Prostate gland (tissue), 2 donors: ENCODE measurements at regions not wholly inside any gene's neighbourhood (a gene's known extent, or its start where the extent isn't known, plus 50 kb on each side); places are given as distances from the start of the nearest gene placed in this dataset.

ENCODE experiments used
- DNase-seq: peaks from one replicate; pipeline ENCODE4 v3.0.0-alpha.2; 2019; ENCODE audit warnings: low spot score
- H3K27ac ChIP-seq, 2 donors: fragments of 200-600 bp; sonication (generic); 2 replicates each; pipeline ENCODE4 v1.5.1; 2017 to 2019
- H3K27me3 ChIP-seq: fragments of 200-600 bp; sonication (generic); replicated peaks from 2 replicates; pipeline ENCODE4 v1.5.1; 2019; ENCODE audit not compliant: insufficient read depth
- H3K36me3 ChIP-seq, 2 donors: fragments of 200-600 bp; sonication (generic); 1 replicate in 1 of 2; 2 replicates in 1 of 2; pipeline versions ENCODE4 v1.5.1 to v1.8.1; 2017 to 2019
- H3K4me1 ChIP-seq: fragments of 200-600 bp; sonication (generic); replicated peaks from 2 replicates; pipeline ENCODE4 v1.5.1; 2019
- H3K4me3 ChIP-seq, 2 donors: fragments of 200-600 bp; sonication (generic); 2 replicates each; pipeline ENCODE4 v1.5.1; 2017 to 2019
- H3K9me3 ChIP-seq: fragments of 200-600 bp; sonication (generic); 2 replicates; pipeline ENCODE4 v1.5.1; 2017
- CTCF ChIP-seq, 4 experiments: fragments of 200-600 bp in 2 of 4; fragments of 450-650 bp in 2 of 4; sonication (generic) in 2 of 4; IDR thresholded peaks; 1 replicate in 3 of 4; 2 replicates in 1 of 4; pipeline ENCODE4 v1.5.1; 2016 to 2019; ENCODE audit warnings: antibody characterized with exemption in 4 of 4, mild to moderate bottlenecking in 2 of 4, moderate library complexity in 2 of 4
- POLR2A ChIP-seq: fragments of 450-650 bp; IDR thresholded peaks from one replicate; pipeline ENCODE4 v1.6.1; 2016; ENCODE audit warnings: antibody characterized with exemption, mild to moderate bottlenecking
- POLR2AphosphoS5 ChIP-seq: sonication (generic); formaldehyde crosslinking; IDR thresholded peaks from one replicate; pipeline ENCODE4 v1.6.1; 2017; ENCODE audit warnings: antibody characterized with exemption
- WGBS: methylation state at CpG from one replicate; pipeline ENCODE4 v1.1.5; 2018; 5-methylcytosine and 5-hydroxymethylcytosine counted together
- intact Hi-C: fragments of 100-400 bp; cut with DNase I; formaldehyde crosslinking; loops from one replicate; pipeline ENCODE4 v1.14.2; 2022

- intact Hi-C loops = no loop called here
- no peak for DNase-seq
- no peaks in the 10 kb centered on the region for H3K4me1 ChIP-seq
- no peaks in the 10 kb centered on the region for H3K36me3 ChIP-seq
- H3K9me3 ChIP-seq = no peaks in the 10 kb centered on the region
- H3K4me3 ChIP-seq = no peak overlapping the region
- no peak for TF ChIP-seq POLR2A
- TF ChIP-seq CTCF (IDR thresholded peaks at IDR 0.05) = no peak
- TF ChIP-seq POLR2AphosphoS5 = no peak
- no peak overlapping the region for H3K27ac ChIP-seq
- no peaks in the 10 kb centered on the region for H3K27me3 ChIP-seq
- WGBS = 42% methylated on average over 2 of the region's 2 CpGs
These were observed 294.3 kb downstream of the KCNJ3 start for GRCh38 chr2:154992826-154993225.

GRCh38 chr2:154978710-154979109 lies 280.2 kb downstream of the KCNJ3 start:
- DNase-seq = no peak
- Histone ChIP-seq H3K9me3 (no peaks in the 10 kb centered on the region), H3K4me3 (no peak overlapping the region), H3K27me3 (no peaks in the 10 kb centered on the region), H3K4me1 (no peaks in the 10 kb centered on the region), H3K36me3 (no peaks in the 10 kb centered on the region), H3K27ac (no peak overlapping the region)
- intact Hi-C loops = no loop called here
- TF ChIP-seq POLR2AphosphoS5 = no peak
- TF ChIP-seq POLR2A = no peak
- TF ChIP-seq CTCF (IDR thresholded peaks at IDR 0.05) = no peak
- 47% methylated on average over 3 of the region's 3 CpGs for WGBS

GRCh38 chr2:154978244-154978643 lies 279.7 kb downstream of the KCNJ3 start:
- no peaks in the 10 kb centered on the region for H3K36me3 ChIP-seq
- H3K4me1 ChIP-seq = no peaks in the 10 kb centered on the region
- intact Hi-C loops = no loop called here
- no peak overlapping the region for H3K27ac ChIP-seq
- no peaks in the 10 kb centered on the region for H3K27me3 ChIP-seq
- no peak overlapping the region for H3K4me3 ChIP-seq
- H3K9me3 ChIP-seq = no peaks in the 10 kb centered on the region
- WGBS = 49% methylated on average over 4 of the region's 4 CpGs
- DNase-seq = no peak
- no peak for TF ChIP-seq CTCF (IDR thresholded peaks at IDR 0.05)
- TF ChIP-seq POLR2A = no peak
- no peak for TF ChIP-seq POLR2AphosphoS5

GRCh38 chr2:154974041-154974440 lies 275.5 kb downstream of the KCNJ3 start:
- TF ChIP-seq POLR2AphosphoS5 (no peak), CTCF (IDR thresholded peaks at IDR 0.05) (no peak)
- no peak for DNase-seq
- WGBS = 77% methylated on average over 2 of the region's 2 CpGs
- no peaks in the 10 kb centered on the region for H3K27me3 ChIP-seq
- intact Hi-C loops = no loop called here
- H3K4me3 ChIP-seq = no peak overlapping the region
- H3K9me3 ChIP-seq = no peaks in the 10 kb centered on the region
- no peak overlapping the region for H3K27ac ChIP-seq
- no peaks in the 10 kb centered on the region for H3K36me3 ChIP-seq
- no peaks in the 10 kb centered on the region for H3K4me1 ChIP-seq

GRCh38 chr2:154963511-154963910 lies 265.0 kb downstream of the KCNJ3 start:
- Histone ChIP-seq H3K4me3 (no peak overlapping the region), H3K27ac (no peak overlapping the region), H3K4me1 (no peaks in the 10 kb centered on the region), H3K27me3 (no peaks in the 10 kb centered on the region), H3K36me3 (no peaks in the 10 kb centered on the region), H3K9me3 (no peaks in the 10 kb centered on the region)
- TF ChIP-seq POLR2A = no peak
- intact Hi-C loops = no loop called here
- 21% methylated on average over 1 of the region's 1 CpG for WGBS
- DNase-seq = no peak
